ENCODE measurements at regions not wholly inside any gene's neighbourhood (a gene's known extent, or its start where the extent isn't known, plus 50 kb on each side); places are given as distances from the start of the nearest gene placed in this dataset.
A peak's percentile ranks its signal among the peaks of the same experiment; 100 is the strongest.

- H3K4me1 ChIP-seq (ENCODE audit: control insufficient read depth, extremely low read depth, insufficient read depth, low read length) = no peaks in the 10 kb centered on the region
- H3K36me3 ChIP-seq (ENCODE audit: control insufficient read depth, insufficient read depth, low read length) = no peaks in the 10 kb centered on the region
- H3K4me3 ChIP-seq (replicated peaks in 1 of 4; ENCODE audit: control extremely low read depth in 1 of 4, insufficient read depth in 1 of 4, low read depth in 3 of 4, low read length in 4 of 4) = no peak overlapping the region
- no peak overlapping the region for H2AFZ ChIP-seq (ENCODE audit: low read length)
- no peak overlapping the region for H3K27ac ChIP-seq (ENCODE audit: insufficient read depth, low read length)
- no peaks in the 10 kb centered on the region for H3K27me3 ChIP-seq (ENCODE audit: control insufficient read depth, insufficient read depth, low read length)
- H3K79me2 ChIP-seq (ENCODE audit: control insufficient read depth, insufficient read depth, low read length) = no peaks in the 10 kb centered on the region
- no peak overlapping the region for H3K9ac ChIP-seq (ENCODE audit: insufficient read depth, low read length)
- no peaks in the 10 kb centered on the region for H4K20me1 ChIP-seq (ENCODE audit: control insufficient read depth, extremely low read depth, insufficient read depth, low read length)
- H3K4me2 ChIP-seq (ENCODE audit: extremely low read depth, insufficient read depth, low read length) = no peak overlapping the region
- TF ChIP-seq, protein P1, sequence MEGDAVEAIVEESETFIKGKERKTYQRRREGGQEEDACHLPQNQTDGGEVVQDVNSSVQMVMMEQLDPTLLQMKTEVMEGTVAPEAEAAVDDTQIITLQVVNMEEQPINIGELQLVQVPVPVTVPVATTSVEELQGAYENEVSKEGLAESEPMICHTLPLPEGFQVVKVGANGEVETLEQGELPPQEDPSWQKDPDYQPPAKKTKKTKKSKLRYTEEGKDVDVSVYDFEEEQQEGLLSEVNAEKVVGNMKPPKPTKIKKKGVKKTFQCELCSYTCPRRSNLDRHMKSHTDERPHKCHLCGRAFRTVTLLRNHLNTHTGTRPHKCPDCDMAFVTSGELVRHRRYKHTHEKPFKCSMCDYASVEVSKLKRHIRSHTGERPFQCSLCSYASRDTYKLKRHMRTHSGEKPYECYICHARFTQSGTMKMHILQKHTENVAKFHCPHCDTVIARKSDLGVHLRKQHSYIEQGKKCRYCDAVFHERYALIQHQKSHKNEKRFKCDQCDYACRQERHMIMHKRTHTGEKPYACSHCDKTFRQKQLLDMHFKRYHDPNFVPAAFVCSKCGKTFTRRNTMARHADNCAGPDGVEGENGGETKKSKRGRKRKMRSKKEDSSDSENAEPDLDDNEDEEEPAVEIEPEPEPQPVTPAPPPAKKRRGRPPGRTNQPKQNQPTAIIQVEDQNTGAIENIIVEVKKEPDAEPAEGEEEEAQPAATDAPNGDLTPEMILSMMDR (conservative IDR thresholded peaks at IDR 0.05 in 1 of 2, IDR thresholded peaks at IDR 0.05 in 1 of 2; ENCODE audit: low read depth in 1 of 2, low read length in 2 of 2) = no peak
- TF ChIP-seq EZH2 (IDR thresholded peaks at IDR 0.05; ENCODE audit: low read length, missing control alignments) = no peak
- peak in 1 of 2 donors; percentile 60 for DNase-seq (ENCODE audit: low read depth in 2 of 2)
- no peaks in the 10 kb centered on the region for H3K9me3 ChIP-seq (ENCODE audit: control insufficient read depth, insufficient read depth, low read depth, low read length)
Observed at GRCh38 chr3:174547801-174548435, 311.2 kb upstream of the NAALADL2 start.

DNA sequence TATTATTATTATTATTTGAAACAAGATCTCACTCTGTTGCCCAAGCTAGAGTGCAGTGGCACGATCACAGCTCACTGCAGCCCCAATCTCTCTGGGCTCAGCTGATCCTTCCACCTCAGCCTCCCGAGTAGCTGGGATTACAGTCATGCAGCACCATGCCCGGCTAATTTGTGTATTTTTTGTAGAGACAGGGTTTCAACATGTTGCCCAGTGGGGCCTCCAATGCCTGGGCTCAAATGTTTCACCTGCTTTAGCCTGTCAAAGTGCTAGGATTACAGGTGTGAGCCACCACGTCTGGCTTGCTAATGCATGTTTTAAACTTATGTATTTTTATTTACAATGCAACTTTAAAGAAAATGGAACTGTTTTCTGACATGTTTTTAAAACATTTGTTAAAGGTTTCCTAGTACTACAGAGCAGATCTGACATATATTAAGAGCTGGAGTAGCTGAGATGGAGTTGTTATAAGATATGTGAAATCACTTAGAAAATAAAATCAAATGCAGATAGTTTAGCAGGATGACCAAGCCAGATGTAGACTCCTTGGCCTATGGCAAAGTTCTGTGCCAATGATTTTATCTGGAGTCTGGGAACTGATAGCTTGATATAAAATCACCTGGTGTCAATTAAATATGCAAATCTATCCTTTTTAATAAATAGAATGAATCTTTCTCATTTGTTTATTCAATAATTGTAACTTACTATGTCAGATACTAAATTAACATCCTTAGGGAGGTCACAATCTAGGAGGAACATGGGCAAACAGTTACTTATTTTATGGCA, 310.1 kb upstream of the NAALADL2 start:
- Histone ChIP-seq H3K4me2 (ENCODE audit: extremely low read depth, insufficient read depth, low read length) (no peak overlapping the region), H3K36me3 (ENCODE audit: control insufficient read depth, insufficient read depth, low read length) (no peaks in the 10 kb centered on the region), H4K20me1 (ENCODE audit: control insufficient read depth, extremely low read depth, insufficient read depth, low read length) (no peaks in the 10 kb centered on the region), H3K4me1 (ENCODE audit: control insufficient read depth, extremely low read depth, insufficient read depth, low read length) (no peaks in the 10 kb centered on the region), H2AFZ (ENCODE audit: low read length) (no peak overlapping the region), H3K79me2 (ENCODE audit: control insufficient read depth, insufficient read depth, low read length) (no peaks in the 10 kb centered on the region), H3K4me3 (replicated peaks in 1 of 4; ENCODE audit: control extremely low read depth in 1 of 4, insufficient read depth in 1 of 4, low read depth in 3 of 4, low read length in 4 of 4) (no peak overlapping the region), H3K27ac (ENCODE audit: insufficient read depth, low read length) (no peak overlapping the region), H3K27me3 (ENCODE audit: control insufficient read depth, insufficient read depth, low read length) (no peaks in the 10 kb centered on the region), H3K9ac (ENCODE audit: insufficient read depth, low read length) (no peak overlapping the region), H3K9me3 (ENCODE audit: control insufficient read depth, insufficient read depth, low read depth, low read length) (no peaks in the 10 kb centered on the region)
- no peak for DNase-seq (ENCODE audit: low read depth in 2 of 2)
- no peak for TF ChIP-seq EZH2 (IDR thresholded peaks at IDR 0.05; ENCODE audit: low read length, missing control alignments)
- TF ChIP-seq, protein P1 (conservative IDR thresholded peaks at IDR 0.05 in 1 of 2, IDR thresholded peaks at IDR 0.05 in 1 of 2; ENCODE audit: low read depth in 1 of 2, low read length in 2 of 2) = no peak

- no peak for TF ChIP-seq EZH2 (IDR thresholded peaks at IDR 0.05; ENCODE audit: low read length, missing control alignments)
- TF ChIP-seq, protein P1 (conservative IDR thresholded peaks at IDR 0.05 in 1 of 2, IDR thresholded peaks at IDR 0.05 in 1 of 2; ENCODE audit: low read depth in 1 of 2, low read length in 2 of 2) = no peak
- no peak overlapping the region for H3K27ac ChIP-seq (ENCODE audit: insufficient read depth, low read length)
- H3K4me1 ChIP-seq (ENCODE audit: control insufficient read depth, extremely low read depth, insufficient read depth, low read length) = no peaks in the 10 kb centered on the region
- no peak overlapping the region for H3K9ac ChIP-seq (ENCODE audit: insufficient read depth, low read length)
- H2AFZ ChIP-seq (ENCODE audit: low read length) = no peak overlapping the region
- H4K20me1 ChIP-seq (ENCODE audit: control insufficient read depth, extremely low read depth, insufficient read depth, low read length) = no peaks in the 10 kb centered on the region
- H3K36me3 ChIP-seq (ENCODE audit: control insufficient read depth, insufficient read depth, low read length) = no peaks in the 10 kb centered on the region
- H3K27me3 ChIP-seq (ENCODE audit: control insufficient read depth, insufficient read depth, low read length) = no peaks in the 10 kb centered on the region
- DNase-seq (ENCODE audit: low read depth in 2 of 2) = peak in 1 of 2 donors; percentile 5
- H3K4me2 ChIP-seq (ENCODE audit: extremely low read depth, insufficient read depth, low read length) = no peak overlapping the region
- no peaks in the 10 kb centered on the region for H3K79me2 ChIP-seq (ENCODE audit: control insufficient read depth, insufficient read depth, low read length)
- H3K9me3 ChIP-seq (ENCODE audit: control insufficient read depth, insufficient read depth, low read depth, low read length) = no peaks in the 10 kb centered on the region
- no peak overlapping the region for H3K4me3 ChIP-seq (replicated peaks in 1 of 4; ENCODE audit: control extremely low read depth in 1 of 4, insufficient read depth in 1 of 4, low read depth in 3 of 4, low read length in 4 of 4)
Observed at GRCh38 chr3:174581558-174581957, 277.6 kb upstream of the NAALADL2 start.

Data from fibroblast of lung (primary cell).